Neural progenitor cell (in vitro differentiated cells): ENCODE measurements at regions not wholly inside any gene's neighbourhood (a gene's known extent, or its start where the extent isn't known, plus 50 kb on each side); places are given as distances from the start of the nearest gene placed in this dataset.

Source experiments
- EZH2 ChIP-seq: fragments of 200-600 bp; sonication (generic); IDR thresholded peaks from 2 replicates; pipeline ENCODE4 v1.6.1; 2017; ENCODE audit warnings: antibody characterized with exemption, mild to moderate bottlenecking, moderate library complexity
- EZH2phosphoT487 ChIP-seq: fragments of 200-600 bp; sonication (generic); IDR thresholded peaks from 2 replicates; pipeline ENCODE4 v1.6.1; 2017; ENCODE audit warnings: antibody characterized with exemption
- TF ChIP-seq, protein P1 (sequence below): fragments of 200-600 bp; sonication (generic); IDR thresholded peaks from 2 replicates; pipeline ENCODE4 v1.5.1; 2017; ENCODE audit warnings: antibody characterized with exemption, mild to moderate bottlenecking

DNA sequence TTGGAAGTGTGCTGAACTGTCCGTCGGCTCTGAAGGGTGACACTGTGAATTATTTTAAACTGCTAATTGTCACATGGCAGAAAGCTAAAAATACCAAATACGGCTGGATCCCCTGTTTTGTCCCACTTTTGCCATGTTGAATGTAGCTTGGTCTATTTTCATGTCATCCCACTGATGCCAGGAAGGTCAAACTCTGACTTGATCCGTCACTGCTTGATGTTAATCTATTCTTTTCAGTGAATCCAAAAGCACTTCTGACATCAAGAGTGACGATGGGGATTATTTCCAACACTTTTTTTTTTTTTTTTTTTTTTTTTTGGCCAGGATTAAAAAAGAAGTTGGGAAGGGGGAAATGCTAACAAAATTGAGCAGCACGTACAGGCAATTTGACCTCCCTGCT lies 734.6 kb upstream of the TENM3 start:
- TF ChIP-seq, protein P1, sequence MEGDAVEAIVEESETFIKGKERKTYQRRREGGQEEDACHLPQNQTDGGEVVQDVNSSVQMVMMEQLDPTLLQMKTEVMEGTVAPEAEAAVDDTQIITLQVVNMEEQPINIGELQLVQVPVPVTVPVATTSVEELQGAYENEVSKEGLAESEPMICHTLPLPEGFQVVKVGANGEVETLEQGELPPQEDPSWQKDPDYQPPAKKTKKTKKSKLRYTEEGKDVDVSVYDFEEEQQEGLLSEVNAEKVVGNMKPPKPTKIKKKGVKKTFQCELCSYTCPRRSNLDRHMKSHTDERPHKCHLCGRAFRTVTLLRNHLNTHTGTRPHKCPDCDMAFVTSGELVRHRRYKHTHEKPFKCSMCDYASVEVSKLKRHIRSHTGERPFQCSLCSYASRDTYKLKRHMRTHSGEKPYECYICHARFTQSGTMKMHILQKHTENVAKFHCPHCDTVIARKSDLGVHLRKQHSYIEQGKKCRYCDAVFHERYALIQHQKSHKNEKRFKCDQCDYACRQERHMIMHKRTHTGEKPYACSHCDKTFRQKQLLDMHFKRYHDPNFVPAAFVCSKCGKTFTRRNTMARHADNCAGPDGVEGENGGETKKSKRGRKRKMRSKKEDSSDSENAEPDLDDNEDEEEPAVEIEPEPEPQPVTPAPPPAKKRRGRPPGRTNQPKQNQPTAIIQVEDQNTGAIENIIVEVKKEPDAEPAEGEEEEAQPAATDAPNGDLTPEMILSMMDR, result no peak
- no peak for TF ChIP-seq EZH2
- TF ChIP-seq EZH2phosphoT487, result no peak
